Kidney capillary endothelial cell (primary cell): ENCODE measurements at regions not wholly inside any gene's neighbourhood (a gene's known extent, or its start where the extent isn't known, plus 50 kb on each side); places are given as distances from the start of the nearest gene placed in this dataset.
"Not testable (repeated sequence)": the region's sequence is repeated elsewhere in the genome, so short reads cannot be mapped to it uniquely, and the experiment has no call there.

Experiments
- DNase-seq: peaks from one replicate; pipeline ENCODE4 v3.0.0-alpha.2; 2018; ENCODE audit warnings: low spot score

GRCh38 chrX:19172741-19173140 is 50.5 kb upstream of the ADGRG2 start:
- no peak for DNase-seq

GRCh38 chrX:19174401-19175025 is 52.2 kb upstream of the ADGRG2 start:
- DNase-seq = peak; percentile 3

- no peak for DNase-seq
Measured at GRCh38 chrX:19176901-19177630, 54.8 kb upstream of the ADGRG2 start.

GRCh38 chrX:19177721-19178120 is 55.5 kb upstream of the ADGRG2 start:
- no peak for DNase-seq

GRCh38 chrX:19178402-19178801 is 56.1 kb upstream of the ADGRG2 start:
- DNase-seq = no peak

GRCh38 chrX:19179389-19179788 is 57.1 kb upstream of the ADGRG2 start:
- no peak for DNase-seq

- DNase-seq = no peak
Measured at GRCh38 chrX:19181345-19181744, 59.1 kb upstream of the ADGRG2 start.

- no peak for DNase-seq
Measured at GRCh38 chrX:19182785-19183184, 60.5 kb upstream of the ADGRG2 start.

GRCh38 chrX:19183761-19184477 is 61.7 kb upstream of the ADGRG2 start:
- DNase-seq = no peak

- no peak for DNase-seq
Measured at GRCh38 chrX:19188566-19188965, 66.3 kb upstream of the ADGRG2 start.

GRCh38 chrX:19190902-19191301 is 68.6 kb upstream of the ADGRG2 start:
- DNase-seq = no peak

- no peak for DNase-seq
Measured at GRCh38 chrX:19193565-19193964, 71.3 kb upstream of the ADGRG2 start.

- no peak for DNase-seq
Measured at GRCh38 chrX:19194285-19195242, 72.3 kb upstream of the ADGRG2 start.

- no peak for DNase-seq
Measured at GRCh38 chrX:19195243-19195610, 73.0 kb upstream of the ADGRG2 start.

GRCh38 chrX:19198473-19198872 is 76.2 kb upstream of the ADGRG2 start:
- DNase-seq = no peak

- no peak for DNase-seq
Measured at GRCh38 chrX:19202171-19202570, 79.9 kb upstream of the ADGRG2 start.

- no peak for DNase-seq
Measured at GRCh38 chrX:19204636-19205035, 82.4 kb upstream of the ADGRG2 start.

- DNase-seq = no peak
Measured at GRCh38 chrX:19212037-19212436, 89.8 kb upstream of the ADGRG2 start.

- DNase-seq = no peak
Measured at GRCh38 chrX:19213610-19214152, 91.4 kb upstream of the ADGRG2 start.

- DNase-seq = no peak
Measured at GRCh38 chrX:19214311-19214710, 92.0 kb upstream of the ADGRG2 start.

GRCh38 chrX:19225909-19226308 is 103.6 kb upstream of the ADGRG2 start:
- no peak for DNase-seq

GRCh38 chrX:19229896-19230295 is 107.6 kb upstream of the ADGRG2 start:
- DNase-seq = not testable (repeated sequence)
